Mesenchymal stem cell (in vitro differentiated cells and primary cell): ENCODE measurements at regions not wholly inside any gene's neighbourhood (a gene's known extent, or its start where the extent isn't known, plus 50 kb on each side); places are given as distances from the start of the nearest gene placed in this dataset.

Source experiments
- DNase-seq: peaks from one replicate; pipeline ENCODE4 v3.0.0-alpha.2; 2013
- H2AFZ ChIP-seq: one replicate; pipeline ENCODE4 v1.6.1; 2013; ENCODE audit warnings: low read depth, mild to moderate bottlenecking, control low read depth, inconsistent platforms, low read length, moderate library complexity
- H2AK5ac ChIP-seq: 2 replicates; pipeline ENCODE4 v1.6.1; 2013; ENCODE audit warnings: low read length, moderate library complexity, mild to moderate bottlenecking, inconsistent platforms; ENCODE audit not compliant: severe bottlenecking
- H2BK120ac ChIP-seq: one replicate; pipeline ENCODE4 v1.6.1; 2013; ENCODE audit warnings: low read depth, mild to moderate bottlenecking, inconsistent platforms, low read length, moderate library complexity
- H2BK12ac ChIP-seq, 2 experiments: one replicate each; pipeline ENCODE4 v1.6.1; 2013; ENCODE audit warnings: inconsistent platforms in 2 of 2, low read length in 2 of 2, mild to moderate bottlenecking in 2 of 2, moderate library complexity in 2 of 2, control low read depth in 1 of 2
- H2BK15ac ChIP-seq: one replicate; pipeline ENCODE4 v1.6.1; 2013; ENCODE audit warnings: mild to moderate bottlenecking, low read depth, inconsistent platforms; ENCODE audit not compliant: poor library complexity, severe bottlenecking
- H2BK5ac ChIP-seq: 2 replicates; pipeline ENCODE4 v1.6.1; 2013; ENCODE audit warnings: low read depth, mild to moderate bottlenecking, low read length, control low read depth, inconsistent platforms; ENCODE audit not compliant: poor library complexity, severe bottlenecking
- H3K14ac ChIP-seq, 2 experiments: one replicate each; pipeline ENCODE4 v1.6.1; 2013; ENCODE audit warnings: inconsistent platforms in 2 of 2, low read length in 2 of 2, control low read depth in 1 of 2, mild to moderate bottlenecking in 1 of 2, moderate library complexity in 1 of 2
- H3K18ac ChIP-seq, 2 experiments: one replicate each; pipeline ENCODE4 v1.6.1; 2013; ENCODE audit warnings: inconsistent platforms in 2 of 2, low read length in 2 of 2, control low read depth in 1 of 2, low read depth in 1 of 2, mild to moderate bottlenecking in 1 of 2
- H3K23ac ChIP-seq, 2 experiments: one replicate each; pipeline ENCODE4 v1.6.1; 2013; ENCODE audit warnings: inconsistent platforms in 2 of 2, low read length in 2 of 2, mild to moderate bottlenecking in 2 of 2, moderate library complexity in 2 of 2, control low read depth in 1 of 2
- H3K27ac ChIP-seq: 2 replicates; pipeline ENCODE4 v1.5.1; 2013; ENCODE audit warnings: mild to moderate bottlenecking, moderate library complexity, low read length, control low read depth, inconsistent platforms; ENCODE audit not compliant: poor library complexity, severe bottlenecking
- H3K27me3 ChIP-seq, 2 experiments: 2 replicates each; pipeline versions ENCODE4 v1.6.1 to v1.7.0; 2013; ENCODE audit warnings: low read length in 2 of 2, mild to moderate bottlenecking in 2 of 2, moderate library complexity in 2 of 2, control low read depth in 1 of 2, inconsistent platforms in 1 of 2; ENCODE audit not compliant: control insufficient read depth in 1 of 2, insufficient read depth in 1 of 2
- H3K36me3 ChIP-seq, 2 experiments: 2 replicates each; pipeline versions ENCODE4 v1.6.1 to v1.7.0; 2013; ENCODE audit warnings: low read length in 2 of 2, control low read depth in 1 of 2, inconsistent platforms in 1 of 2, low read depth in 1 of 2, mild to moderate bottlenecking in 1 of 2; ENCODE audit not compliant: insufficient read depth in 2 of 2, control insufficient read depth in 1 of 2
- H3K4ac ChIP-seq, 2 experiments: one replicate each; pipeline ENCODE4 v1.6.1; 2013; ENCODE audit warnings: inconsistent platforms in 2 of 2, low read length in 2 of 2, mild to moderate bottlenecking in 2 of 2, moderate library complexity in 2 of 2, control low read depth in 1 of 2, low read depth in 1 of 2
- H3K4me1 ChIP-seq: 2 replicates; pipeline ENCODE4 v1.6.1; 2013; ENCODE audit warnings: low read depth, low read length, control low read depth; ENCODE audit not compliant: control insufficient read depth, insufficient read depth
- H3K4me2 ChIP-seq: 2 replicates; pipeline ENCODE4 v1.6.1; 2013; ENCODE audit warnings: low read length, mild to moderate bottlenecking, inconsistent platforms; ENCODE audit not compliant: poor library complexity, severe bottlenecking
- H3K4me3 ChIP-seq, 2 experiments: 2 replicates each; pipeline versions ENCODE4 v1.5.1 to v1.7.0; 2013; ENCODE audit warnings: low read length in 2 of 2, mild to moderate bottlenecking in 2 of 2, control low read depth in 1 of 2, low read depth in 1 of 2; ENCODE audit not compliant: insufficient read depth in 1 of 2
- H3K79me1 ChIP-seq: replicated peaks from 2 replicates; pipeline ENCODE4 v1.6.1; 2013; ENCODE audit warnings: mild to moderate bottlenecking, control low read depth, low read length, inconsistent platforms; ENCODE audit not compliant: poor library complexity, severe bottlenecking
- H3K9ac ChIP-seq: 2 replicates; pipeline ENCODE4 v1.7.0; 2013; ENCODE audit warnings: mild to moderate bottlenecking, low read length, moderate library complexity
- H3K9me3 ChIP-seq: 2 replicates; pipeline ENCODE4 v1.7.0; 2013; ENCODE audit warnings: mild to moderate bottlenecking, low read length; ENCODE audit not compliant: control insufficient read depth
- H4K8ac ChIP-seq: one replicate; pipeline ENCODE4 v1.6.1; 2013; ENCODE audit warnings: inconsistent platforms, mild to moderate bottlenecking, low read length, moderate library complexity
- H4K91ac ChIP-seq: one replicate; pipeline ENCODE4 v1.6.1; 2013; ENCODE audit warnings: mild to moderate bottlenecking, low read length, inconsistent platforms
- WGBS: methylation state at CpG from one replicate; pipeline ENCODE4 v1.1.7; 2013; ENCODE audit warnings: mixed read lengths; 5-methylcytosine and 5-hydroxymethylcytosine counted together

DNA sequence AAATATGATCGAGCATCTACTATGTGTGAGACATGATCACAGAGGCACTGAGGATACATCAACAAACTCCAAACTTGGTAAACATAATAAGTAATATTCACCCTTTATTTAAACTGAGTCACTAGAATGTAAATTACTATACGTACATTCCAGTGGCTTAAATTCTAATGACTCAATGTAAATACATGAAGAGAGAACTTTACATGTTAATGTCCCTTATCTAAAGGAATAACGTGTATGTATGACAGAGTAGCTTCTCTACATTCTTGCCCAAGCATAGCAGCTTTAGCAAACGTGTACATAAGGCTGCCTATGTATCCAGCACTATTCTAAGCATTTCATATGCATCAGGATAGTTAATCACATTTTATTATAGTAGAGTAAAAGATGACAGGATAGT, 111.8 kb upstream of the CYYR1 start:
- no peak for DNase-seq
- no peak overlapping the region for H3K4ac ChIP-seq
- H3K18ac ChIP-seq, result no peak overlapping the region
- no peak overlapping the region for H3K27ac ChIP-seq
- H2AFZ ChIP-seq, result no peak overlapping the region
- H2BK120ac ChIP-seq, result no peak overlapping the region
- no peaks in the 10 kb centered on the region for H3K36me3 ChIP-seq
- H3K27me3 ChIP-seq, result no peaks in the 10 kb centered on the region
- no peak overlapping the region for H3K23ac ChIP-seq
- H3K4me2 ChIP-seq, result no peak overlapping the region
- H4K8ac ChIP-seq, result no peak overlapping the region
- no peaks in the 10 kb centered on the region for H3K79me1 ChIP-seq
- H2BK12ac ChIP-seq, result no peak overlapping the region
- no peak overlapping the region for H2AK5ac ChIP-seq
- H4K91ac ChIP-seq, result no peak overlapping the region
- peaks cover 14% of the 10 kb centered on the region for H3K9me3 ChIP-seq
- no peak overlapping the region for H2BK5ac ChIP-seq
- H3K4me3 ChIP-seq, result no peak overlapping the region
- no peaks in the 10 kb centered on the region for H3K4me1 ChIP-seq
- no peak overlapping the region for H2BK15ac ChIP-seq
- H3K14ac ChIP-seq, result no peak overlapping the region
- WGBS, result no CpG with 5 or more reads among the region's 4 CpGs
- no peak overlapping the region for H3K9ac ChIP-seq

DNA sequence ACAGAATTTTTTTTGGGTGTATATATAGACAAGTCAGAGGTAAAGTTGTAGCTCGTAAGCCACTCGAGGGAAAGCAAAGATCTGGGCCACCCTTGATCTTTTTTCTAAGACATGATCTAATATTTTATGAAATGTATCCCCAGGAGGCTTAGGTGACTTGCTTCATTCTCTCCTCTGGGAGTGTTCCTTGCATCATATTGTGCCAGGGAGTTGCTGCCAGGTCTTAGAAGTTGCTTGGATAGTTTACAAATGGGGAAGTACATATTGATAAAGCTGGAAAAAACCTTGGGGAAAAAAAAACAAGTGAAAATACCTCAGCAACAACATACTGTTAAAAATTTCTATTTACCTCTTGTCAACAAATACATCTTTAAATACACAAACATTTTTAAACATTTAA, 110.9 kb upstream of the CYYR1 start:
- H3K9ac ChIP-seq, result no peak overlapping the region
- H3K9me3 ChIP-seq, result peaks cover 5% of the 10 kb centered on the region
- H4K8ac ChIP-seq, result no peak overlapping the region
- 81% methylated on average over 2 of the region's 2 CpGs for WGBS
- H3K14ac ChIP-seq, result no peak overlapping the region
- H2BK120ac ChIP-seq, result no peak overlapping the region
- no peak overlapping the region for H3K27ac ChIP-seq
- no peak overlapping the region for H3K23ac ChIP-seq
- H4K91ac ChIP-seq, result no peak overlapping the region
- no peak overlapping the region for H3K4me2 ChIP-seq
- no peak overlapping the region for H2BK12ac ChIP-seq
- H3K4ac ChIP-seq, result no peak overlapping the region
- no peak overlapping the region for H2AFZ ChIP-seq
- H3K18ac ChIP-seq, result no peak overlapping the region
- no peaks in the 10 kb centered on the region for H3K36me3 ChIP-seq
- no peaks in the 10 kb centered on the region for H3K4me1 ChIP-seq
- no peak overlapping the region for H2AK5ac ChIP-seq
- no peak overlapping the region for H3K4me3 ChIP-seq
- no peaks in the 10 kb centered on the region for H3K27me3 ChIP-seq
- H2BK15ac ChIP-seq, result no peak overlapping the region
- H2BK5ac ChIP-seq, result no peak overlapping the region
- no peak for DNase-seq
- H3K79me1 ChIP-seq, result no peaks in the 10 kb centered on the region

- Histone ChIP-seq H2BK5ac (no peak overlapping the region), H3K18ac (no peak overlapping the region), H3K23ac (no peak overlapping the region), H2AFZ (no peak overlapping the region), H2BK120ac (no peak overlapping the region), H3K36me3 (no peaks in the 10 kb centered on the region), H3K9ac (no peak overlapping the region), H4K91ac (no peak overlapping the region), H3K4me1 (no peaks in the 10 kb centered on the region), H3K4ac (no peak overlapping the region), H4K8ac (no peak overlapping the region), H2BK12ac (no peak overlapping the region), H3K79me1 (no peaks in the 10 kb centered on the region), H3K9me3 (no peaks in the 10 kb centered on the region), H2AK5ac (no peak overlapping the region), H3K27ac (no peak overlapping the region), H3K14ac (no peak overlapping the region), H2BK15ac (no peak overlapping the region), H3K4me2 (no peak overlapping the region), H3K27me3 (no peaks in the 10 kb centered on the region), H3K4me3 (no peak overlapping the region)
- 80% methylated on average over 3 of the region's 3 CpGs for WGBS
- no peak for DNase-seq
Observed at GRCh38 chr21:26679284-26679683, 106.2 kb upstream of the CYYR1 start.

DNA sequence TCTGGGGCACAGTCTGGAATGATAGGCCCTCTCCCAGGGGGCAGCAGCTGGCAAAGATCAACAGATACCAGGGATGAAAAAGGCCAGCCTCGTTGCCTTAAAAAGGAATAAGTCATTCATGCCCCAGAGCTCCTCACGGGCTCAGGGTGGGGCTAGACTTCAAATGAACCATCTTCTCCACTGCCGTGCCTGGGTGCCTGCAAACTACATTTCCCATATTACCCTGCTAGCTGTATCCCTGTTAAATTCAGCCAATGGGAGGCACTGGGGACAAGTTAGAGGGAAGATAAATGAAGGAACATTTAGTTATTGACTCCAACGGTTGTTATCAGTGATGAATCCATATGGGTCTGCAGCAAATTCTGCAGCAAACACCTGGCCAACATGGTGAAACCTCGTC, 101.2 kb upstream of the CYYR1 start:
- no peak overlapping the region for H2AFZ ChIP-seq
- H3K14ac ChIP-seq, result no peak overlapping the region
- peaks cover 3% of the 10 kb centered on the region for H3K9me3 ChIP-seq
- no peak overlapping the region for H3K23ac ChIP-seq
- H2BK15ac ChIP-seq, result no peak overlapping the region
- no peak overlapping the region for H2BK5ac ChIP-seq
- WGBS, result 59% methylated on average over 4 of the region's 5 CpGs
- no peaks in the 10 kb centered on the region for H3K36me3 ChIP-seq
- no peaks in the 10 kb centered on the region for H3K79me1 ChIP-seq
- no peak overlapping the region for H3K4ac ChIP-seq
- no peak overlapping the region for H3K27ac ChIP-seq
- no peaks in the 10 kb centered on the region for H3K27me3 ChIP-seq
- H3K4me3 ChIP-seq, result no peak overlapping the region
- no peak overlapping the region for H4K8ac ChIP-seq
- no peak for DNase-seq
- H3K18ac ChIP-seq, result no peak overlapping the region
- H2AK5ac ChIP-seq, result no peak overlapping the region
- H2BK120ac ChIP-seq, result no peak overlapping the region
- H3K4me1 ChIP-seq, result no peaks in the 10 kb centered on the region
- no peak overlapping the region for H3K4me2 ChIP-seq
- H3K9ac ChIP-seq, result no peak overlapping the region
- no peak overlapping the region for H4K91ac ChIP-seq
- H2BK12ac ChIP-seq, result no peak overlapping the region
